A673 (cell line): ENCODE measurements at regions not wholly inside any gene's neighbourhood (a gene's known extent, or its start where the extent isn't known, plus 50 kb on each side); places are given as distances from the start of the nearest gene placed in this dataset.

ENCODE experiments used
- BruUV-seq: library from RNA; stranded (reverse); fragments of 400-500 nt; replicated peaks from 2 replicates; lab custom pipeline; 2021; lab: Mats Ljungman, UMichigan
- CTCF ChIA-PET: fragments of 300-600 bp; sonication (Branson Sonifier 250); formaldehyde crosslinking; loops from one replicate; lab custom pipeline; 2022; ENCODE audit warnings: antibody characterized with exemption; lab: Charles Lee
- POLR2A ChIA-PET: fragments of 300-600 bp; sonication (Branson Sonifier 250); formaldehyde crosslinking; loops from one replicate; lab custom pipeline; 2022; ENCODE audit warnings: antibody characterized with exemption; ENCODE audit not compliant: low non-redundant PET; lab: Charles Lee
- DNase-seq: peaks from one replicate; pipeline ENCODE4 v3.0.0-alpha.2; 2015; ENCODE audit warnings: low spot score
- H3K27ac ChIP-seq: fragments of 200-600 bp; sonication (generic); 2 replicates; pipeline ENCODE4 v1.5.1; 2016; ENCODE audit warnings: mixed run types, low read depth, mild to moderate bottlenecking, mixed read lengths, antibody characterized with exemption, low read length; ENCODE audit not compliant: poor library complexity, severe bottlenecking
- H3K27me3 ChIP-seq: fragments of 200-600 bp; sonication (generic); replicated peaks from 2 replicates; pipeline ENCODE4 v1.6.1; 2017; ENCODE audit warnings: mixed run types, low read depth, mild to moderate bottlenecking, mixed read lengths, antibody characterized with exemption, low read length; ENCODE audit not compliant: insufficient read depth, poor library complexity
- H3K36me3 ChIP-seq: fragments of 200-600 bp; sonication (generic); 2 replicates; pipeline ENCODE4 v1.6.1; 2016; ENCODE audit warnings: mixed run types, mild to moderate bottlenecking, mixed read lengths, antibody characterized with exemption, low read length; ENCODE audit not compliant: insufficient read depth, poor library complexity, severe bottlenecking
- H3K4me1 ChIP-seq: fragments of 200-600 bp; sonication (generic); 2 replicates; pipeline ENCODE4 v1.6.1; 2017; ENCODE audit warnings: mixed run types, mild to moderate bottlenecking, mixed read lengths, antibody characterized with exemption, low read length; ENCODE audit not compliant: insufficient read depth, poor library complexity, severe bottlenecking
- H3K4me3 ChIP-seq: fragments of 200-600 bp; sonication (generic); 2 replicates; pipeline ENCODE4 v1.5.1; 2016; ENCODE audit warnings: low read depth, mixed run types, mild to moderate bottlenecking, mixed read lengths, low read length; ENCODE audit not compliant: poor library complexity, severe bottlenecking
- H3K9me3 ChIP-seq: fragments of 200-600 bp; sonication (generic); 2 replicates; pipeline ENCODE4 v1.6.1; 2016; ENCODE audit warnings: mixed run types, low read depth, mild to moderate bottlenecking, mixed read lengths, antibody characterized with exemption, low read length; ENCODE audit not compliant: poor library complexity, severe bottlenecking
- CTCF ChIP-seq: fragments of 300-800, 200-600 bp; sonication (generic); conservative IDR thresholded peaks from 2 replicates; pipeline ENCODE4 v1.5.1; 2017; ENCODE audit warnings: low read depth, mild to moderate bottlenecking, antibody characterized with exemption, low read length, moderate library complexity, mixed read lengths
- EZH2 ChIP-seq: fragments of 200-600 bp; sonication (generic); IDR thresholded peaks from 2 replicates; pipeline ENCODE4 v1.6.1; 2017; ENCODE audit warnings: borderline replicate concordance, low read depth, mild to moderate bottlenecking, mixed read lengths, antibody characterized with exemption, low read length; ENCODE audit not compliant: poor library complexity, severe bottlenecking
- intact Hi-C: fragments of 100-400 bp; cut with micrococcal nuclease; formaldehyde crosslinking; loops from one replicate; pipeline ENCODE4 v1.10.0; 2022; ENCODE audit not compliant: unreplicated experiment

DNA sequence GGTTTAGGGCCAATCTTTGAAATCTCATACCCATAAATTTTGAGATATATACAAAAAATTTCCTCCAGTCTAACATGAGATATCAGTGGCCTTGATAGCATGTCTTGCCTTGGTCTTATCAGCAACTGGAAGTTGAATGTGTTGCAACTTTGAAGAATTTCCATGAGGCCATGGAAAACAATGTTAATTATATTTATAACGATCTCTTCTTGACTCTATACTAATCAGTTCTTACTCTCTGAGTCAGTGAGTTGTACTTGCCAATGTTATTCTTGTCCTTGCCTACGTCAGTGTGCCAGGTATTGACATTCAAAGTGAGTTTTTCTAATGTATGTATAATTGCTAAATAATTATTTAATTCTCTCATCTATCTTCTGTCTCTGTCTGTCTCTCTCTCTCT lies 535.1 kb downstream of the KCNA4 start:
- TF ChIP-seq CTCF (no peak), EZH2 (no peak)
- no peaks in the 10 kb centered on the region for H3K4me1 ChIP-seq
- no peak overlapping the region for H3K27ac ChIP-seq
- no peak overlapping the region for H3K4me3 ChIP-seq
- ChIA-PET CTCF (no interaction called here), POLR2A (no interaction called here)
- H3K36me3 ChIP-seq: no peaks in the 10 kb centered on the region
- no peak for DNase-seq
- intact Hi-C loops: no loop called here
- BruUV-seq: no TSS peak
- peaks cover 13% of the 10 kb centered on the region for H3K27me3 ChIP-seq
- no peaks in the 10 kb centered on the region for H3K9me3 ChIP-seq

DNA sequence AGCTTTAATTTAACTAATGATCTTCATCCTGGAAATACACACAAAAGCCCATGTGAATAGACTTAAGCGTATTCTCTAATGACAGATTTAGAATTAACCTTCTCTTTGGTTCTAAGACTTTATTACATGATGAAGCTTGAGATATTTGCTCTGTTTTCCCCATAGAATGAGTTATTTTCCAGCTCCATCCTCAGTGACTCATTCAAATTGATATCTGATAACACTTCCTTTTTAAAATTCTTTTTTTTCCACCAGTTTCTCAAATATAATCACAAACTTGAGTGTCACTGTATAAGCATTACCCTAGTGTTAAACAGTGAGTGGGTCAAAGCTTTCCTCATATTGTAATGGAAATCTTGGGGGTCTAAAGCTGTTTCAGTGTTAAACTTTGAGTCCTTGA lies 535.8 kb downstream of the KCNA4 start:
- Histone ChIP-seq H3K4me1 (no peaks in the 10 kb centered on the region), H3K36me3 (no peaks in the 10 kb centered on the region), H3K27ac (no peak overlapping the region), H3K4me3 (no peak overlapping the region), H3K9me3 (no peaks in the 10 kb centered on the region), H3K27me3 (peaks cover 16% of the 10 kb centered on the region)
- ChIA-PET POLR2A (interaction anchor here (0.6 kb wide), 1 partner anchor 617 kb away, joined by 7 read pairs; no protein-coding TSS in a partner anchor), CTCF (no interaction called here)
- no peak for TF ChIP-seq CTCF
- TF ChIP-seq EZH2: no peak
- no peak for DNase-seq
- intact Hi-C loops: no loop called here
- BruUV-seq: no TSS peak

GRCh38 chr11:29458252-29458651 lies 558.6 kb downstream of the KCNA4 start:
- CTCF ChIA-PET: no interaction called here

More at GRCh38 chr11:29458252-29458651, 558.6 kb downstream of the KCNA4 start:
- no peak overlapping the region for H3K27ac ChIP-seq
- POLR2A ChIA-PET: no interaction called here
- DNase-seq: no peak
- peaks cover 32% of the 10 kb centered on the region for H3K27me3 ChIP-seq
- H3K36me3 ChIP-seq: no peaks in the 10 kb centered on the region
- H3K4me1 ChIP-seq: no peaks in the 10 kb centered on the region
- no peak for TF ChIP-seq CTCF
- no peak for TF ChIP-seq EZH2
- BruUV-seq: no TSS peak
- intact Hi-C loops: no loop called here
- no peaks in the 10 kb centered on the region for H3K9me3 ChIP-seq
- H3K4me3 ChIP-seq: no peak overlapping the region
